Pancreas (tissue), 10 donors: ENCODE measurements at regions not wholly inside any gene's neighbourhood (a gene's known extent, or its start where the extent isn't known, plus 50 kb on each side); places are given as distances from the start of the nearest gene placed in this dataset.

Experiments
- ATAC-seq, 4 donors: fragments of 200-7000 bp; cut with Tn5 transposase; one replicate each; pipeline versions ENCODE4 v1.8.0 to v1.9.1; 2020; ENCODE audit warnings: mild to moderate bottlenecking in 4 of 4, moderate library complexity in 4 of 4
- DNase-seq, 6 donors: peaks; one replicate each; pipeline ENCODE4 v3.0.0-alpha.2; 2020
- FAIRE-seq: peaks from 2 replicates; lab custom pipeline; 2012; peaks lifted over from hg19 to GRCh38; lab: Jason Lieb, UNC
- H3K27ac ChIP-seq, 4 donors: fragments of 200-600 bp; sonication (generic); 1 replicate in 3 of 4; 2 replicates in 1 of 4; pipeline versions ENCODE4 v1.5.0 to v1.8.0; 2020
- H3K27me3 ChIP-seq, 4 donors: fragments of 200-600 bp; one replicate each; pipeline ENCODE4 v1.8.0; 2021
- H3K36me3 ChIP-seq, 3 donors: fragments of 200-600 bp; sonication (generic) in 1 of 3; one replicate each; pipeline versions ENCODE4 v1.5.0 to v1.8.0; 2020 to 2021
- H3K4me1 ChIP-seq, 3 donors: fragments of 200-600 bp; one replicate each; pipeline ENCODE4 v1.8.0; 2021
- H3K4me3 ChIP-seq, 4 donors: fragments of 200-600 bp; sonication (generic) in 2 of 4; one replicate each; pipeline versions ENCODE4 v1.5.0 to v1.8.0; 2020 to 2021
- H3K9me3 ChIP-seq, 4 donors: fragments of 200-600 bp; one replicate each; pipeline ENCODE4 v1.8.0; 2021
- CTCF ChIP-seq, 4 donors: fragments of 200-600 bp; sonication (generic) in 3 of 4; IDR thresholded peaks; one replicate each; pipeline versions ENCODE4 v1.5.0 to v1.8.0; 2021; ENCODE audit warnings: antibody characterized with exemption in 4 of 4
- WGBS, 2 donors: extraction: QIAGEN DNeasy Blood & Tissue Kit; methylation state at CpG; one replicate each; pipeline ENCODE4 v1.1.7; 2013; 5-methylcytosine and 5-hydroxymethylcytosine counted together
- intact Hi-C, 3 donors: fragments of 100-400 bp; cut with DNase I; formaldehyde crosslinking; loops; one replicate each; pipeline versions ENCODE4 v1.11.1 to v1.14.2; 2022
- donor health status: healthy with polysubstance abuse.
- donor health status: DM: no; HTN: no; CAD: no; lungs with moderate emphysema.
- donor health status: DM: no; HTN: no; CAD: no.
- donor health status: control.
- donor health status: control.
- donor health status: Bipolar disorder and iron deficiency.
- donor health status: DM: yes; HTN: yes; CAD: no.
- donor health status: DM: no; HTN: no; CAD: no.
- donor health status: DM: no; HTN: no; CAD: no.
- donor health status: DM: yes; HTN: yes; CAD: no.

GRCh38 chr16:52773026-52773425, 226.1 kb upstream of the TOX3 start:
- DNase-seq (no peak), ATAC-seq (no peak), FAIRE-seq (no peak)
- Histone ChIP-seq H3K27ac (no peak overlapping the region), H3K4me3 (no peak overlapping the region), H3K4me1 (no peaks in the 10 kb centered on the region), H3K27me3 (no peaks in the 10 kb centered on the region), H3K9me3 (no peaks in the 10 kb centered on the region), H3K36me3 (no peaks in the 10 kb centered on the region)
- 94 to 95% methylated on average over 1 of the region's 1 CpG for WGBS, 2 donors
- TF ChIP-seq CTCF (IDR thresholded peaks at IDR 0.05) = no peak
- intact Hi-C loops = no loop called here

GRCh38 chr16:52770828-52771227, 223.9 kb upstream of the TOX3 start:
- DNase-seq = no peak
- FAIRE-seq = no peak
- H3K4me3 ChIP-seq = no peak overlapping the region
- no peaks in the 10 kb centered on the region for H3K36me3 ChIP-seq
- H3K4me1 ChIP-seq = no peaks in the 10 kb centered on the region
- no peaks in the 10 kb centered on the region for H3K9me3 ChIP-seq
- ATAC-seq = no peak
- intact Hi-C loops = no loop called here
- TF ChIP-seq CTCF (IDR thresholded peaks at IDR 0.05) = no peak
- 89 to 92% methylated on average over 4 of the region's 4 CpGs for WGBS, 2 donors
- H3K27me3 ChIP-seq = no peaks in the 10 kb centered on the region
- no peak overlapping the region for H3K27ac ChIP-seq

DNA sequence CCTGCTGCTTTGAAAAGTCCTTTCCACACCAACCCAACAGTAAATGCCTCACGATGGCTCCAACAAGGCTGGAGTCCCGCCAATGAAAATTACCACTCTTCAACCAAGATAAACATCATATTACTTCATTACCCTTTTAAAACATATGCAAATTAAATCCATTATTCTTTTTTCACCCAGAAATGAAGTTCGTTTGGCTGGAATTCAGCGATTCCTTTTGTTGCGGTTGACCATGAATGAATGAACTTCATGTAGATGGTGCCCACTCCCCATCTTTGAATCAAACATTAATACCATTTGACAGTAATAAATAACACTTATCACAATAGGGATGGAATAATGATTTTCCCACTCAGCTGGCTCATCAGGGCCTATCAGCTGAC, 211.5 kb upstream of the TOX3 start:
- DNase-seq = no peak
- Histone ChIP-seq H3K36me3 (no peaks in the 10 kb centered on the region), H3K27ac (no peak overlapping the region), H3K27me3 (no peaks in the 10 kb centered on the region), H3K4me3 (no peak overlapping the region), H3K9me3 (no peaks in the 10 kb centered on the region), H3K4me1 (no peaks in the 10 kb centered on the region)
- 86 to 95% methylated on average over 5 of the region's 5 CpGs for WGBS, 2 donors
- TF ChIP-seq CTCF (IDR thresholded peaks at IDR 0.05) = no peak
- no peak for ATAC-seq
- no peak for FAIRE-seq
- intact Hi-C loops = no loop called here

GRCh38 chr16:52757746-52758472, 211.0 kb upstream of the TOX3 start:
- Histone ChIP-seq H3K9me3 (no peaks in the 10 kb centered on the region), H3K4me3 (no peak overlapping the region), H3K4me1 (no peaks in the 10 kb centered on the region), H3K27ac (no peak overlapping the region), H3K36me3 (no peaks in the 10 kb centered on the region), H3K27me3 (no peaks in the 10 kb centered on the region)
- DNase-seq (no peak), FAIRE-seq (no peak), ATAC-seq (no peak)
- intact Hi-C loops = no loop called here
- WGBS, 2 donors = 87% methylated on average over 10 of the region's 10 CpGs
- no peak for TF ChIP-seq CTCF (IDR thresholded peaks at IDR 0.05)

DNA sequence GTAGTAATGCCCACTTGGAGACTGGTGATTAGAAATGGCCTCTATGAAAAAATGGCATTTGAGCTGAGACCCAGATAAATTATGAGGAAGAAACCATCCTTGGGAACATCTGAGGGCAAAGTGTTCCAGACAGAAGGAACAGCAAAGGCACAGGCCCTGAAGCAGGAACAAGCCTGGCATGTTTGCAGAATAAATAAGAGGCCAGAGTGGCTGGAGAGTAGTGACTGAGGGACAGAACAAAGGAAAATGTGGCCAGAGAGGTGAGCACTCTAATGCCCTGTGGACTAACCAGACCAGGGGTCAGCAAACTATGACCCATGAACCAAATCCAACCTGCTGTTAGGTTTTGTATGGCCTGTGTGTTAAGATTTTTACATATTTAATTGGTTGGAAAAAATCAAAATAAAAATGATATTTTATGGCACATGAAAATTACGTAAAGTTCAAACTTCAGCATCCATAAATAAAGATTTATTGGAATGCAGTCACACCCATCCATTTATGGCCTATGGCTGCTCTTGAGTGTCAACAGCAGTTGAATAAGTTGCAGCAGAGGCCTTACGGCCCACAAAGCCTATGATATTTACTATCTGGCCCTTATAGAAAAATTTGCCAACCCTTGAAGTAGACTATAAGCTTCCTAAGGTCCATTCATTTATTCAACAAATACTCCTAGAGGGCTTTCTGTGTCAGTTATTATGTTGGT, 210.0 kb upstream of the TOX3 start:
- H3K4me1 ChIP-seq = no peaks in the 10 kb centered on the region
- H3K27ac ChIP-seq = no peak overlapping the region
- WGBS, 2 donors = 93% methylated on average over 2 of the region's 2 CpGs
- H3K27me3 ChIP-seq = no peaks in the 10 kb centered on the region
- no peaks in the 10 kb centered on the region for H3K36me3 ChIP-seq
- no peaks in the 10 kb centered on the region for H3K9me3 ChIP-seq
- no peak for FAIRE-seq
- no peak for ATAC-seq
- DNase-seq = no peak
- TF ChIP-seq CTCF (IDR thresholded peaks at IDR 0.05) = no peak
- H3K4me3 ChIP-seq = no peak overlapping the region
- intact Hi-C loops = no loop called here
